Hematopoietic multipotent progenitor cell treated with erythropoietin and hydrocortisone succinate and interleukin-3 and kit ligand, for 15 days (in vitro differentiated cells): ENCODE measurements at regions not wholly inside any gene's neighbourhood (a gene's known extent, or its start where the extent isn't known, plus 50 kb on each side); places are given as distances from the start of the nearest gene placed in this dataset.

ENCODE experiments used
- DNase-seq: peaks from one replicate; pipeline ENCODE4 v3.0.0-alpha.2; 2015; ENCODE audit warnings: low spot score

DNA sequence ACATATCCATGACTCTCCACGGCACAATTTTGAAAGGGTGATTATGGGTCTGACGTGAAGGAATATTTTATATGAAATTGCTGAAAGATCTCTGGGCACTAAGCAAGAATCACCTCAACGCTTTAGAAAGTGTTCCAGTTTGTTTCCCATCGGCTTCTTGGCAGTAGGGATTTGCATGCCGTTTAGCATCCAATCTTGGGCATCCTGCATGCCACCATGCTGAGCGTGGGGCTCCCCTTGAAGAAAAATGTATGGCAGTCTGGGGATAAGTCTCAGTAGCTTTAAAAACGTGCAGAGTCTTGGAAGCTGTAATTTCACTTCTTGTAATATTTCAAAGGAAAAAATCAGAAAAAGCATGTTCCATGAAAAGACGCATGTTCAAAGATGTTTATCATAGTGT is 151.7 kb downstream of the DMRT2 start:
- no peak for DNase-seq

DNA sequence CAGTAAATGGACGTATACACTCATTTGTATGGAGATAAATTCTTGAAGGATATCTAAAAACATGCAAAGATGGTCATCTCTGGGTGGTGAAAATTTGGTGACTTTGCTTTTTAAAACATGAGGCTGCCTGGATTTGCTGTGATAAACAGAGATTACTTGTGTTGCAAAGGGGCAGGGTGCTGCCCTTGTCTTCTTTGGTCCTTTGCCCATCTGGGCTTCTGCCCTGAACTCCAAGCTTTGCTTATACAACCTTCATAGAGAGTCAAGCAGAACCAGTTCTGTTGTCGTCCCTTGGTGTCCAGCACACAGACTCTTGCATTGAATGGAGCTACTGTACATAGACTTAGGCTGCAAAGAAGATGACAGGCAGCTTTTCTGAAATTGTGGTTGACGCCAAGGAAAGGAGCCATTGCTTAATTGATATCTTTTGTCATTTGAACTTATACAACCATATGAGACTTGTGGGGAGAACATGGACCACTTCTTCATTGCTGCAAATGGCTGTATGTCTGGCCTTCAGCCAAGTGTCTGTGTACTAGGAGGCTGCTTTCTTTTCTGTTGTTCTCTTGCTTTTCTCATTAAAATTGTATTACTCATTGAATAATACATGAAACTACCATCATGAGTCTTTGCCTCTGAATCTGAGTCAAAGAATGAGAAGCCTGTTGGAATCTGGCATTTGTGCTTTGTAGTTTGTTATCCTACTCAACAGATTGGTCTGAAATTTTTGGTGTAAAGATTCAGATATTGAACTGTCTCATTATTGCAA is 152.5 kb downstream of the DMRT2 start:
- no peak for DNase-seq

GRCh38 chr9:1207686-1208085 is 157.5 kb downstream of the DMRT2 start:
- DNase-seq, result no peak

DNA sequence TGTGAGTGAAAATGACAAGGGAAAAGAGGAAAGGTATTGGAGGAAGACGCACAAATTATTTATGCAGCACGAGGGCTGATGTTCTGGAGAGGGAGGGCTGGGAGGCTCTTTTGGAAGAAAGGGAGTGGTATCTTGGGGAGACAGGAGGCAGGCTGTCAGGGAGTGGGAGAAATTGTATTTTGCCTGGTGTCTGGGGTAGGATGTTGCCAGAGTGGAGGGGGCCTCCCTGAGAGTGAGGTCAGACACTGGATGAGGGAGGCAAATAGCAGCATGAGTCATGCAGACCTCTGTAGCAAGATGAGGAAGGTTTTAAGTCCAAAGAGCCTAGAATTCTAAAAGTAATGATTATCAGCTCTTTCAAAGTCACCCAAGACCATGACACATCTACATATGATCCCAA is 158.0 kb downstream of the DMRT2 start:
- no peak for DNase-seq

DNA sequence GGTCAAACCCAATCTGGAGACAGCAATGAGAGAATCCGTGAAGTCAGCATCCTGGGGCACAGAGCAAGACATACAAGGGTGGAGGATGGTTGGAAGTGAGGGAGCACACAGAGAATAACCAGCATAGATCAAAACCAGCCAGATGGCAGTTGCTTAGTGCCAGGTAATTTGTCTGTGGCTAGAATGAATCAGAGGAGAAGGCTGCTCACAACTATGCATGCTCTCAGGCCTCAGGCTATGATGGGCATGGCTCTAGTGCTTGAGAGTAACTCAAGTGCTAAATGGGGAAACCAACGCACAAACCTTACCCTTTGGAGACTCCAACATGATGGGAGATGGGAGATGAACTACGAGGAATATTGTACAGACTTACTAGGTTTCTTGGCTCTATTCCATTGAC is 160.8 kb downstream of the DMRT2 start:
- no peak for DNase-seq

DNA sequence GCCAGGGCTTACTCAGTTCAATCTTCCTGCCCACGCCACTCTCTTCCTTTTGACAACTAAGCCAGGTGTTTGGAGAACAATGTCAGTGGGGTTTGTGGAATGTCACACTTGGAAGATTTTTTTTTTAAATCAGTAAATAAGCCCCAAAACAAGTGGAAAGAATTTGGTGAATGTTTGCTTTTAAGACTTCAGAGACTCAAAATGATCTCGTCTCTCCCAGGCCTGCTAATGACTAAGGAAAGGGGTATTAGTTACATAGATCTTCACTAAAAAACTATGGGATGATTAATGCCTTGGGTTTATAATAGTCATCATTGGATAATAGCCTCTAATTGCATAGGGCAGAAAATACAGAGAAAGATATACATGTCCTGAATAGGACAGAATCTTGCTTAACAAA is 166.4 kb downstream of the DMRT2 start:
- no peak for DNase-seq

DNA sequence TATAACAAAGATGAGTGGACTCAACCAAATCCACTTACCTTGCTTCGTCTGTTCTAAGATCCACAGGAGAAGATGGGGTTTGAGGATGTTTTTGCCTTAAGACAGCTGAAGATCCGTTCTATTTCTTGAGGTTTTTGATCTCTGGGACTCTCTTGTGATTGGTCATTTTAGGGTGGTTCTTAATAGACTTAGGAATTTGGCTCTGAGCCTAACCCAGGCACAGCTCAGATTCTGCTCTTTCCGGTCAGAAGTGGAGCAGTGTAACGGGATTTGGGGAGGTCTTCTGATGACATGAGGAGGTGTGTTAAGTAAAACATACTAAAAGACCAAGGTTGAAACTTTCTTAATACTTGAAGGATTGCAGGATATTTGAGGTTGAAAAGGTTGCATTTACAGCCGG is 166.9 kb downstream of the DMRT2 start:
- DNase-seq, result no peak

- DNase-seq, result no peak
These were observed 169.1 kb downstream of the DMRT2 start for GRCh38 chr9:1219284-1219683.

DNA sequence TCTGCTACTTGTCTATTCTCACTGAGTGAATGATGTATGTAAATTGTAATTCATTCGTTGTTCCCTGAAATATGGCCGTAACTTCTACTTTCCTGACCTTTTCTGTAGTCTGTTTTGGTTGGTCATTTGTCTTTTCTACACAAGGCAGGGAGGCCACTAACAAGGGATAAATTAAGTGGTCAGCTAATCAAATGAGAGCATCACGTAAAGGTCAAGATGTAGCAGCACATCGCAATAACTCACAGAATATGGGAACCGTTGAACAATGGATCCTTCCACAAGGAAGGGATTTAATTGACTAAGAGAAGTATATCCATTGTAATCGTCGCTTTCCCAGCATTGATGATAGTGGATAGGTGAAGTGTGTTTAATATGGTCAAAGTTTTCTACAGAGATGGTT is 171.1 kb downstream of the DMRT2 start:
- DNase-seq, result no peak

DNA sequence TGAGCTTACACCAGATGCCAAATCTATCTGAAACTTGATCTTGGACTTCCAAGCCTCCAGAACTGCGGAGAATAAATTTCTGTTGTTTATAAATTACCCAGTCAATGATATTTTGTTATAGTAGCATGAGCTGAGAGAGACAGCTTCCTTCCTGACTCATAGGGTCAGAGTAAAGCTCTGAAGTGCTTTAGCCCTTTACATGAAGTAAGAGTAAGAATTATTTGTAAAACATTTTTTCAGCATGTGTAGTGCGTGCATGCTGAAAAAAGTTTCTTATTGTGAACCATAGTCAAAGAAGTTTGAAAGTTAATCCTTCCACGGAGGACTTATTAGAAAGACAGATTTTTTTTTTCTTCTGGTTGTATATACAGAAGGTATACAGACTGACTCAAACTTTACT is 172.4 kb downstream of the DMRT2 start:
- DNase-seq, result no peak

DNA sequence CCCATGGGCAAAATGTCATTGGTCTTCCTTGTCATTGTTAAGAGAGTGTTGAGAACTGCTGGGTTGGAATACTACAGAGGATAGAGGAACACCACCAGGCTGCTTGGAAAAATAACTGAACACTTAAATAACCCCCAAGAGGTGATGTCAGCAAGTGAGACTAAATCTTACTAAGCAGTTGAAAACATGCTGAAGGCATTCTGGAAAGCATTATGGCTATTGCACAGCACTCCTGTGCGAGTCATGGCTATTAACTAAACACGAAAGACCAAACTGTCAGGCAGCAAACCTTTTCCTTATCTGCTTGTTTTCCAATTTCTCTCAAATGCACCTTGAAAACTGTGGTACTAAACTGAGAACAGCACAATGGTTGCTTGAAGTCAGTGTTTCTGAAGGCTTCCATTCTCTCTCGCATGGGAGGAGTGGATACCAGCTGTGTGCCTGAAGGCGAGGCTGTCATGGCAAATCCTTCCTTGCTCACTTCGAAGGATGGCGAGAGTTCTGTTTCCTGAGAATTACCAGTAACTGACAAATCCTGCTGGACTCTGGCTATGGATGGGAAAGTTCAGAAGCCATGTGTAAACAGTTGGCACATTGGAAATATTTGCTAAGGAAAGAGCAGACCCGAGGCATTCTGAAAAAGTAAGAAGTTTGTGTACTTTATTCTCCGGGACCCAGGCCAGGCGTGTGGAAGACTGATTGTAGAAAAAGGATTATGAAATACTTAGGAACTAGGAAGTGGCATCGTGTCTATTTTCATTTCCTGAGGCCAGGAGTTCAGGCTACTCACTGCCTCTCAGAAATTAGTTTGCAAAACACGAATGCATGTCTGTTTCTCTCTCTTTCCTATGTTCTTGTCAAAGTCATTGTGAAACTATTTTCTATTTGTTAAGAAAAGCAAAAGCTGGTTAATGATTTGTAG is 182.1 kb downstream of the DMRT2 start:
- no peak for DNase-seq

DNA sequence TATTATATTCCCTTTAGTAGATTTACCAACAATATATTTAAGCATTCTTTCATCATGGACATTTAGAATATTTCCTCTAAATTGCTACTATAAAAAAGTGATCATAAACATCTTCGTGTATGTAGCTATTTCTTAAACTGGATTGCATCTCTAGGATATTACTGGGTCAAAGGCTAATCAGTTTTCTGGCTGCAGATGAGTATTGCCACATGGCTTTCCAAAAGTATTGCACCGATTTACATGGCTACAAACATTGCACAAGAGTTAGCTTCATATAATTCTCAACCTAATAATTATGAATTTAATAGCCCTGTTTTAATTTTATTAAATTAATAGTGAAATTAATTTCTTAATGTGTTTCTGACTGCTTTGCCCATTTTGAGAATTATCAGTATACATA is 183.4 kb downstream of the DMRT2 start:
- no peak for DNase-seq

DNA sequence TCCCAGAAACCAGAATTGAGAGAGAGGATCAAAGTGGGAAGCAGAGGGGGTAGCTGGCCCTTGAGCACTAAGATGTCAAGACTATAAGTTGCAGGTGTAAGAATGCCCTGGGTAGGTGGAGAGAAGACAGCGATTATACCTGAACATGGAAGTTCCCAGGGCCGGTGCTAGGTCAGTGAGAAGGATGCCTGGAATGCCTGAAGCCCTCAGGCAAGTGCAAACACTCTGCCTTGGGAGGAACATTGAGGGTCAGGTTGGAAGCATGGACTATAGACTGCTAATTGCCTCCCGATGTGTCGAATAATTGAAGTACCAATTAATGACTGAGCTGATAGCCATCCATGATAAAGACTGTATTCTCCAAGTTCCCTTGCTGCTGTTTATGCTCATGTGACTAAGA is 185.5 kb downstream of the DMRT2 start:
- DNase-seq, result no peak

DNA sequence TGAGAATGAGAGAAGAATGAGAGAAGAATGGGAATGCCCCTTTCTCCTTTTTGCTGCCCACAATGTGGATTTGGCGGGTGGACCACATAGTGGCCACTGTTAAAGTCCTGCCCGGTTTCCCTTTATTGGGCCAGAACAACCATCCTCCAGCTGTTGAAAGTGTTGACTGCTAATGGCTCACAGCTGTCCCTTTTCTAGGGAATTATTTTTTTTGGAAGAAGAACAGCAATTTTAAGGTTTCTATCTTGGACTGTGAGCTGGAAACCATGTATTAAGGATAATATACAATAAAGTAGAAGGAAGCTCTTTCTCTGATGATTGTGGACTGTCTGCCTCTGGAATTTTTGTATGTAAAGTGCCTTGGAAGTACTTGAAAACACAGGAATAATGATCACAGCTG is 185.9 kb downstream of the DMRT2 start:
- no peak for DNase-seq

DNA sequence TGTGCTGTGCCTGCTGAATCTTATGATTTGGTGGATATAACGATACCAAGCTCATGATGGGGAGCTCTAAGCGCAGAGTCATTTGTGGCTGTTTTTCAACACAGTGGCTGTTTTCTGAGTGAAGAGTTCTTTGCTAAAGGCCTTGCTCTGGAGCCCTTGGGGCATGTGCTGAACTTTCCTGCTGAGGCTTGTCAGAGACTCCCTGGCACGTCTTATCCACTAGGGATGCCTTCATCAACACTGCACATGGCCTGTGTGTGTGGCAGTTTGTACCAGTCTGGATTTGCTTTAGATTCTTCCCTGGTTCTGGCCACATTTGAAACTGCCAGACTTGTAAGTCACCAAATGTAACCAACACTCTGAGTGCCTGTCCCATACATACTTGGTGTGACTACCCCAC is 188.2 kb downstream of the DMRT2 start:
- DNase-seq, result no peak

GRCh38 chr9:1248743-1249142 is 198.6 kb downstream of the DMRT2 start:
- DNase-seq, result no peak

- DNase-seq, result no peak
These were observed 203.2 kb downstream of the DMRT2 start for GRCh38 chr9:1253064-1253979.

DNA sequence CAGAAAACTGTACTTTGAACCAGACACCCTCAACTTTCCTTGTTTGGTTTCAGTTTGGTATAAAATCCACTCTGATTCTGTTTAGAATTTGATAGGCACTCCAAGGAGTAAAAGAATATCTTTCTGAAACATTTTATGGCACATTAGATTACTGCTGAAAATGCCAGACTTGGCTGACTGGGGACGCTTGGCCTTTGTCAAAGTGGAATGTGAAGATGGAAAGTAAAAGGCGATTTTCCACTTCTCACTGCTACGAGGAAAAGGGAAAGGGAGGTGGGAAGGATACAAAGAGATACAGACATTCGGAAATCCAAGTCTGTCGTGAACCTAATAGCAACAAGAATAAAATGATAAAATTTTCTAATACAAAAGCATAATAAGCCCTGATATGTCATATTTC is 203.9 kb downstream of the DMRT2 start:
- no peak for DNase-seq

DNA sequence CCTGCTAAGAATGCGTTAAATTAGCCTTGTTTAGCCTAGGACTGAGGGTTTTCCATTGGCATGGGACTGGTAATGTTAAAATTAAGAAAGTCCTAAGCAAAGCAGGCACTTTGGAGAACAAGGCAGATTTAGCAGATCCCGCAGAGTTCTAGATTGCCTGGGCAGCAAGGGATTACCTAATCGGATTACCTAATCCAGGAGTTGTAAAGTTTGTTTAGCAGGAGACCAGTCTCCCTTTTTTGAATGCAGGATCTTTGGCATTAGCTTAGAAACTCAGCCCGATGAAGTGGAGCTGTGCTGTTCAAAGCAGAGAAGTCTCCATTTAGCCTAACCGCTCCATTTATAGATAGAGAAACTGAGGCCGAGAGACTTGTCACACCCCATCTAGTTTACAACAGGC is 206.0 kb downstream of the DMRT2 start:
- DNase-seq, result no peak

DNA sequence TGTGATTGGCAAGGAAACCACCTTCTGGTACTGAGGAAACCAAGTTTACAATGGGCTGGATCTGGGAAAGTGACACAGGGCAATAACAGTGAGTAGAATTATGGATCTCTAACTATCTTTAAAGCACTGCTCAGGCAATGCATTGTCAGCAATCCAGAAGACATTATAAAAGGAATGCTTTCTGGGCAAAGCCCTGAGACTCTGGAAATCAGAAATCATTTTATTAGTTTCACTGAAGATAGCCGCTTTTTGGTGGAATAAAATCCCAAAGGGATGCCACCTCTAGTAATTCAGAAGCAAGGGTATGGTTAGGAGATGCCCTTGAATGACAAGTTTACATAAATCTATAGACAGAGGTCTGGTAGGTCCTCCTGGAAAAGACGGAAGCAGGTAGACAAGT is 211.1 kb downstream of the DMRT2 start:
- no peak for DNase-seq

GRCh38 chr9:1261879-1262766 is 212.0 kb downstream of the DMRT2 start:
- DNase-seq, result no peak
